CD14-positive monocyte (primary cell): ENCODE measurements at regions not wholly inside any gene's neighbourhood (a gene's known extent, or its start where the extent isn't known, plus 50 kb on each side); places are given as distances from the start of the nearest gene placed in this dataset.

Experiments
- DNase-seq, 3 donors: peaks; one replicate each; pipeline ENCODE4 v3.0.0-alpha.2; 2011 to 2022
- H2AFZ ChIP-seq: 2 replicates; pipeline ENCODE4 v1.6.0; 2012; ENCODE audit warnings: mild to moderate bottlenecking, low read depth, low read length, inconsistent platforms; ENCODE audit not compliant: insufficient read depth, poor library complexity, severe bottlenecking
- H3K27ac ChIP-seq, 2 donors: 1 replicate in 1 of 2; 2 replicates in 1 of 2; pipeline ENCODE4 v1.5.1; 2012 to 2013; ENCODE audit warnings: low read length in 2 of 2, control low read depth in 1 of 2, inconsistent platforms in 1 of 2, low read depth in 1 of 2, mild to moderate bottlenecking in 1 of 2
- H3K27me3 ChIP-seq, 2 donors: one replicate each; pipeline versions ENCODE4 v1.6.0 to v1.6.1; 2011 to 2013; ENCODE audit warnings: low read length in 2 of 2; ENCODE audit not compliant: control insufficient read depth in 2 of 2, insufficient read depth in 2 of 2
- H3K36me3 ChIP-seq, 2 donors: replicated peaks in 1 of 2; 1 replicate in 1 of 2; 2 replicates in 1 of 2; pipeline versions ENCODE4 v1.5.1 to v1.6.1; 2012 to 2013; ENCODE audit warnings: low read length in 2 of 2, control low read depth in 1 of 2, inconsistent platforms in 1 of 2, mild to moderate bottlenecking in 1 of 2; ENCODE audit not compliant: insufficient read depth in 2 of 2, control insufficient read depth in 1 of 2
- H3K4me1 ChIP-seq, 2 donors: 1 replicate in 1 of 2; 2 replicates in 1 of 2; pipeline versions ENCODE4 v1.5.1 to v1.6.1; 2012 to 2013; ENCODE audit warnings: low read length in 2 of 2, control low read depth in 1 of 2, inconsistent platforms in 1 of 2, mild to moderate bottlenecking in 1 of 2, moderate library complexity in 1 of 2; ENCODE audit not compliant: insufficient read depth in 2 of 2, control insufficient read depth in 1 of 2
- H3K4me2 ChIP-seq: replicated peaks from 2 replicates; pipeline ENCODE3; 2012; ENCODE audit warnings: low read length, moderate library complexity, mild to moderate bottlenecking; ENCODE audit not compliant: poor library complexity, severe bottlenecking; ENCODE audit errors: extremely low read depth
- H3K4me3 ChIP-seq, 3 experiments: fragments of 200-600 bp in 1 of 3; sonication (generic) in 1 of 3; replicated peaks in 1 of 3; 1 replicate in 2 of 3; 2 replicates in 1 of 3; pipeline ENCODE4 v1.5.1; 2011 to 2013; ENCODE audit warnings: low read length in 3 of 3, mild to moderate bottlenecking in 3 of 3, control low read depth in 2 of 3, low read depth in 2 of 3, inconsistent platforms in 1 of 3, moderate library complexity in 1 of 3
- H3K79me2 ChIP-seq: 2 replicates; pipeline ENCODE4 v1.6.0; 2012; ENCODE audit warnings: mild to moderate bottlenecking, control low read depth, inconsistent platforms, low read length, moderate library complexity; ENCODE audit not compliant: insufficient read depth
- H3K9ac ChIP-seq: 2 replicates; pipeline ENCODE4 v1.6.0; 2017; ENCODE audit warnings: low read length, mild to moderate bottlenecking; ENCODE audit not compliant: insufficient read depth, poor library complexity, severe bottlenecking
- H3K9me3 ChIP-seq, 2 donors: replicated peaks in 1 of 2; 1 replicate in 1 of 2; 2 replicates in 1 of 2; pipeline versions ENCODE4 v1.5.1 to v1.6.1; 2012 to 2013; ENCODE audit warnings: low read length in 2 of 2, control low read depth in 1 of 2; ENCODE audit not compliant: control insufficient read depth in 1 of 2, insufficient read depth in 1 of 2
- H4K20me1 ChIP-seq: 2 replicates; pipeline ENCODE4 v1.6.0; 2012; ENCODE audit warnings: mild to moderate bottlenecking, low read length, control low read depth, moderate library complexity; ENCODE audit not compliant: insufficient read depth
- H3K27ac Mint-ChIP-seq, 7 donors: one replicate each; pipeline ENCODE4 v1.8.0; 2020; ENCODE audit warnings: mild to moderate bottlenecking in 7 of 7, mixed read lengths in 7 of 7, moderate library complexity in 6 of 7, inconsistent platforms in 2 of 7
- H3K27me3 Mint-ChIP-seq, 3 donors: one replicate each; pipeline ENCODE4 v1.8.0; 2021 to 2022; ENCODE audit warnings: low read depth in 3 of 3, mild to moderate bottlenecking in 3 of 3, mixed read lengths in 3 of 3, moderate library complexity in 3 of 3, inconsistent platforms in 1 of 3
- H3K36me3 Mint-ChIP-seq, 2 donors: one replicate each; pipeline ENCODE4 v1.8.0; 2020; ENCODE audit warnings: mixed read lengths in 2 of 2, inconsistent platforms in 1 of 2, mild to moderate bottlenecking in 1 of 2
- H3K4me1 Mint-ChIP-seq: one replicate; pipeline ENCODE4 v1.8.0; 2020; ENCODE audit warnings: mild to moderate bottlenecking, mixed read lengths
- H3K4me3 Mint-ChIP-seq, 2 donors: one replicate each; pipeline ENCODE4 v1.8.0; 2020; ENCODE audit warnings: mild to moderate bottlenecking in 2 of 2, mixed read lengths in 2 of 2, moderate library complexity in 1 of 2
- H3K9me3 Mint-ChIP-seq, 7 donors: one replicate each; pipeline ENCODE4 v1.8.0; 2020 to 2022; ENCODE audit warnings: mixed read lengths in 7 of 7, mild to moderate bottlenecking in 6 of 7, moderate library complexity in 6 of 7, inconsistent platforms in 2 of 7
- WGBS: methylation state at CpG from one replicate; pipeline ENCODE4 v1.1.5; 2013; ENCODE audit warnings: missing lambda C conversion rate; ENCODE audit not compliant: insufficient coverage; 5-methylcytosine and 5-hydroxymethylcytosine counted together
- intact Hi-C, 2 donors: fragments of 100-400 bp; cut with micrococcal nuclease; formaldehyde crosslinking; loops; one replicate each; pipeline versions ENCODE4 v1.15.0 to v1.15.1; 2023
- TF ChIP-seq, protein P1 (sequence below): fragments of 200-600 bp; IDR thresholded peaks from one replicate; pipeline ENCODE4 v1.8.0; 2022; ENCODE audit warnings: antibody characterized with exemption, mild to moderate bottlenecking

DNA sequence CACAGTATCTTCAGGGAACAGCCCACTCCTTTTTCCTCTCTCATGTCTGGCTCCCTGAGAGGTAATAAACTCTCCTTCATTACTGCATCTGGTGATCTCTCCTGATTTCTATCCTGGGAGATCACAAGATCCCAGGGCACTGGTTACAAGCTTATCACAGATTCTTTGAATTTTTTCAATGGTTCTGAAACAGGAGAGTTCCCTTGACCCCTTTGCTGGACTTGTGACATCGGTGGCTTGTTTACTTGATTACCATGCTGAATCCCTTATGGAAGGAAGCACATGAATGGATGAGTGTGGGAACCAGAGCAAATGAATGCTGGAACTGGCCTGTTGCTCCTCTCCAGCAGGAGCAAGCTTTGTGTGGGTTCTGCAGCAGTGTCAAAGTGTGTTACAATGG lies 67.2 kb upstream of the HNMT start:
- intact Hi-C loops: no loop called here
- no peaks in the 10 kb centered on the region for H3K9me3 Mint-ChIP-seq

GRCh38 chr2:137900421-137901141 lies 63.7 kb upstream of the HNMT start:
- DNase-seq: no peak
- Histone ChIP-seq H3K36me3 (no peaks in the 10 kb centered on the region), H4K20me1 (no peaks in the 10 kb centered on the region), H3K4me1 (no peaks in the 10 kb centered on the region), H3K4me3 (no peak overlapping the region), H3K9ac (no peak overlapping the region), H2AFZ (no peak overlapping the region), H3K9me3 (no peaks in the 10 kb centered on the region), H3K27me3 (peaks cover 0 to 2% of the 10 kb centered on the region in 2 donors), H3K4me2 (no peak overlapping the region), H3K27ac (no peak overlapping the region), H3K79me2 (no peaks in the 10 kb centered on the region)
- TF ChIP-seq, protein P1, sequence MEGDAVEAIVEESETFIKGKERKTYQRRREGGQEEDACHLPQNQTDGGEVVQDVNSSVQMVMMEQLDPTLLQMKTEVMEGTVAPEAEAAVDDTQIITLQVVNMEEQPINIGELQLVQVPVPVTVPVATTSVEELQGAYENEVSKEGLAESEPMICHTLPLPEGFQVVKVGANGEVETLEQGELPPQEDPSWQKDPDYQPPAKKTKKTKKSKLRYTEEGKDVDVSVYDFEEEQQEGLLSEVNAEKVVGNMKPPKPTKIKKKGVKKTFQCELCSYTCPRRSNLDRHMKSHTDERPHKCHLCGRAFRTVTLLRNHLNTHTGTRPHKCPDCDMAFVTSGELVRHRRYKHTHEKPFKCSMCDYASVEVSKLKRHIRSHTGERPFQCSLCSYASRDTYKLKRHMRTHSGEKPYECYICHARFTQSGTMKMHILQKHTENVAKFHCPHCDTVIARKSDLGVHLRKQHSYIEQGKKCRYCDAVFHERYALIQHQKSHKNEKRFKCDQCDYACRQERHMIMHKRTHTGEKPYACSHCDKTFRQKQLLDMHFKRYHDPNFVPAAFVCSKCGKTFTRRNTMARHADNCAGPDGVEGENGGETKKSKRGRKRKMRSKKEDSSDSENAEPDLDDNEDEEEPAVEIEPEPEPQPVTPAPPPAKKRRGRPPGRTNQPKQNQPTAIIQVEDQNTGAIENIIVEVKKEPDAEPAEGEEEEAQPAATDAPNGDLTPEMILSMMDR: no peak
- no peak overlapping the region for H3K4me3 Mint-ChIP-seq
- no peak overlapping the region for H3K27ac Mint-ChIP-seq
- no peaks in the 10 kb centered on the region for H3K4me1 Mint-ChIP-seq
- intact Hi-C loops: no loop called here
- H3K9me3 Mint-ChIP-seq: no peaks in the 10 kb centered on the region
- peaks cover 0 to 3% (median 1%) of the 10 kb centered on the region in 3 donors for H3K27me3 Mint-ChIP-seq
- WGBS: 83% methylated on average over 3 of the region's 4 CpGs
- no peaks in the 10 kb centered on the region for H3K36me3 Mint-ChIP-seq

More for the DNA sequence above, 67.2 kb upstream of the HNMT start:
- Histone ChIP-seq H3K4me2 (no peak overlapping the region), H3K4me3 (no peak overlapping the region), H3K79me2 (no peaks in the 10 kb centered on the region), H3K9ac (no peak overlapping the region), H3K27ac (no peak overlapping the region), H3K9me3 (no peaks in the 10 kb centered on the region), H4K20me1 (no peaks in the 10 kb centered on the region), H3K4me1 (no peaks in the 10 kb centered on the region), H3K27me3 (peaks cover 0 to 2% of the 10 kb centered on the region in 2 donors), H2AFZ (no peak overlapping the region), H3K36me3 (no peaks in the 10 kb centered on the region)
- TF ChIP-seq, protein P1: no peak
- Mint-ChIP-seq H3K27ac (peak overlapping the region in 1 of 7 donors; percentile 66), H3K36me3 (no peaks in the 10 kb centered on the region), H3K27me3 (peaks cover 0 to 3% (median 2%) of the 10 kb centered on the region in 3 donors), H3K4me1 (no peaks in the 10 kb centered on the region), H3K4me3 (no peak overlapping the region)
- WGBS: 75% methylated on average over 1 of the region's 1 CpG
- no peak for DNase-seq
